Aorta (tissue), 5 donors: ENCODE measurements at regions not wholly inside any gene's neighbourhood (a gene's known extent, or its start where the extent isn't known, plus 50 kb on each side); places are given as distances from the start of the nearest gene placed in this dataset.

Experiments used
- ATAC-seq: fragments of 200-7000 bp; cut with Tn5 transposase; one replicate; pipeline ENCODE4 v1.9.1; 2022; ENCODE audit warnings: moderate library complexity; ENCODE audit not compliant: low FRiP score
- DNase-seq, 2 donors: peaks; one replicate each; pipeline ENCODE4 v3.0.0-alpha.2; 2020
- H3K27ac ChIP-seq, 2 donors: one replicate each; pipeline ENCODE4 v1.5.1; 2013; ENCODE audit warnings: low read length in 2 of 2, mild to moderate bottlenecking in 2 of 2, moderate library complexity in 2 of 2, control low read depth in 1 of 2, inconsistent platforms in 1 of 2, low read depth in 1 of 2
- H3K27me3 ChIP-seq, 2 donors: one replicate each; pipeline ENCODE4 v1.6.1; 2013; ENCODE audit warnings: control low read depth in 1 of 2, low read length in 1 of 2, mild to moderate bottlenecking in 1 of 2, moderate library complexity in 1 of 2; ENCODE audit not compliant: insufficient read depth in 2 of 2, control insufficient read depth in 1 of 2
- H3K36me3 ChIP-seq, 2 donors: one replicate each; pipeline ENCODE4 v1.6.1; 2013; ENCODE audit warnings: control low read depth in 1 of 2, low read length in 1 of 2, mild to moderate bottlenecking in 1 of 2; ENCODE audit not compliant: insufficient read depth in 2 of 2, control insufficient read depth in 1 of 2
- H3K4me1 ChIP-seq, 2 donors: one replicate each; pipeline ENCODE4 v1.6.1; 2013; ENCODE audit warnings: low read length in 2 of 2, control low read depth in 1 of 2, mild to moderate bottlenecking in 1 of 2, moderate library complexity in 1 of 2; ENCODE audit not compliant: insufficient read depth in 2 of 2, control insufficient read depth in 1 of 2
- H3K4me3 ChIP-seq, 2 donors: one replicate each; pipeline ENCODE4 v1.5.1; 2013; ENCODE audit warnings: low read length in 2 of 2, control low read depth in 1 of 2, mild to moderate bottlenecking in 1 of 2
- H3K9me3 ChIP-seq: one replicate; pipeline ENCODE4 v1.6.1; 2013; ENCODE audit warnings: mild to moderate bottlenecking, low read length; ENCODE audit not compliant: control insufficient read depth
- WGBS, 2 donors: extraction: QIAGEN DNeasy Blood & Tissue Kit; methylation state at CpG; one replicate each; pipeline ENCODE4 v1.1.7; 2013; 5-methylcytosine and 5-hydroxymethylcytosine counted together
- intact Hi-C, 2 donors: fragments of 100-400 bp; cut with DNase I; formaldehyde crosslinking; loops; one replicate each; pipeline versions ENCODE4 v1.14.2 to v1.15.0; 2022
- donor health status: healthy with polysubstance abuse.
- donor health status: Bipolar disorder and iron deficiency.
- donor health status: DM: no; HTN: no; CAD: no.
- donor health status: DM: no; HTN: no; CAD: no.
- donor health status: DM: yes; HTN: yes; CAD: no.

DNA sequence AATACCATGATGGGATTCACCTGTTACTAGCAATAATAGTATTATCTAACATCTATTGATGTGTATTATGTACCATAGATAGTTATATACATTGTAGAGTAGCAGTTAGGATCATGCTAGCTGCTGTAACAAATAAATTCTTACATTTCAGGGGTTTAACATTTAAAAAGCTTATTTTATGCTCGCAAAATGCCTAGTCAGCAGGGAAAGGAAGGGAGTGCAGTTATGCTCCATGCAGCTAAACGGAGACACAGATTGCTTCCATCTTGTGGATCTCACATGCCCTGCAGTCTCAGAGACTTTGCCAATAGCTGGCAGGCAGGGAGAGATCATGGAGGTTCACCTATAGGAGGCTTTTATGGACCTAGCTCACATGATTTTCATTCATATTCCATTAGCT lies 364.1 kb downstream of the TOX3 start:
- no peaks in the 10 kb centered on the region for H3K4me1 ChIP-seq
- intact Hi-C loops, result no loop called here
- H3K4me3 ChIP-seq, result no peak overlapping the region
- no peak overlapping the region for H3K27ac ChIP-seq
- H3K36me3 ChIP-seq, result no peaks in the 10 kb centered on the region
- WGBS, 2 donors, result 67 to 77% methylated on average over 2 of the region's 2 CpGs
- no peak for DNase-seq
- ATAC-seq, result no peak
- peaks cover 0 to 1% of the 10 kb centered on the region in 2 donors for H3K27me3 ChIP-seq
- H3K9me3 ChIP-seq, result no peaks in the 10 kb centered on the region

DNA sequence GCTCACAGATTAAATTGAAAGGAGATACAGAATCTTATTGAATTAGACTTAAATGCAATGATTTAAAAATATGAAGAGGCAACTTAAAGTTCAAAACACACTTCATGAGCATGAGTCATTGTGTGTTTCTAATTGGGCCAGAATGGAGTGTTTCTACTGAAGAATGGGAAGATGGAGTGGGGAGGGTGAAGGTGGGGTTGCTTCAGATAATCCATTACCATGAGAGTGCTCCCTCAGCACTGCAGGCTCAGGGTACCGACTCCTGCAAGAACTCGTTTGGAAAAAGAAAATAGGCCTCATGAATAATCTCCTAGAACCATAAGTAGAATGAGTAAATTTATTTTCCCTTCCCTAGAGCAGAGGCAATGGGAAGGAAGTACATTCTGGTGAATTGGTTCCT lies 372.8 kb downstream of the TOX3 start:
- Histone ChIP-seq H3K27me3 (no peaks in the 10 kb centered on the region), H3K9me3 (no peaks in the 10 kb centered on the region), H3K36me3 (no peaks in the 10 kb centered on the region), H3K27ac (no peak overlapping the region), H3K4me1 (no peaks in the 10 kb centered on the region), H3K4me3 (no peak overlapping the region)
- 71 to 82% methylated on average over 2 of the region's 2 CpGs for WGBS, 2 donors
- intact Hi-C loops, result no loop called here
- DNase-seq (no peak), ATAC-seq (no peak)

DNA sequence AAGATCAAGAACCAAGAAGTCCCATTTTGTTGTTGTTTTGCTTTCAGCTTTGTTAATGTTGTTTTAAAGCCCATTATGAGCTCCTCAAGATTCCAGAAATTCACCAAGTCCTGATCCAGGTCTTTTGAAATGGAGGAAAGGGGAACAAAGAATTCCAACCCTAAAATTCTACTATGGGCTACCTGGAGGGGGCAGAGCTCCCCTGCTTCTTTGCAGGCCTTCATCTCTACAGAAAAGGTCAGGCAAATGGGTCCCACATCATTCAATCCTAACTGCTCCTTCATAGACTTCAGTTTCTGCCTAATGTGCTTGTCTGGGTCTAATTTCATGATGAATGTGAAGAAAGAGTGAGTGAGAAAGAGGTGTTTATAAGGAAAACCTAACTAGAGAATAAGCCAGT lies 375.5 kb downstream of the TOX3 start:
- intact Hi-C loops, result no loop called here
- no peaks in the 10 kb centered on the region for H3K36me3 ChIP-seq
- no peaks in the 10 kb centered on the region for H3K4me1 ChIP-seq
- no peak for ATAC-seq
- H3K27me3 ChIP-seq, result no peaks in the 10 kb centered on the region
- H3K27ac ChIP-seq, result no peak overlapping the region
- DNase-seq, result no peak
- H3K9me3 ChIP-seq, result no peaks in the 10 kb centered on the region
- no peak overlapping the region for H3K4me3 ChIP-seq

DNA sequence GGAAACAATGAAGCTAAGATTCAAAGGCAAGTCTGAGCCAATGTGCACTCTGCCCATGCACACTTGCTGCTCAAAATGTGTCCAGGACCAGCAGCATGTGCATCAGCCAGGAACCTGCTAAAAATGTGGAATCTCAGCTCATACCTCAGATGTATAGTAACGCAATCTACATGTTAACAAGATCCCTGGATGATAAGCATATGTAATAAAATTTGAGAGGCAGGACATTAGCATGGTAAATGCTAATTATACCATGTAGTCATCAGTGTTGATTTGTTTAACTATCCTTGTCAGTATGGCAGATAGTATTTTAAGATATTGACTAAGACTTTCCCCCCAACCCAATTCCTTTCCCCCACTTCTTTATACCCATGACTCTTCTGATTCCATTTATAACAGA lies 379.6 kb downstream of the TOX3 start:
- DNase-seq (no peak), ATAC-seq (no peak)
- H3K9me3 ChIP-seq, result peaks cover 1% of the 10 kb centered on the region
- 28 to 45% methylated on average over 1 of the region's 1 CpG for WGBS, 2 donors
- H3K27me3 ChIP-seq, result no peaks in the 10 kb centered on the region
- no peaks in the 10 kb centered on the region for H3K36me3 ChIP-seq
- H3K27ac ChIP-seq, result no peak overlapping the region
- no peaks in the 10 kb centered on the region for H3K4me1 ChIP-seq
- intact Hi-C loops, result no loop called here
- no peak overlapping the region for H3K4me3 ChIP-seq

DNA sequence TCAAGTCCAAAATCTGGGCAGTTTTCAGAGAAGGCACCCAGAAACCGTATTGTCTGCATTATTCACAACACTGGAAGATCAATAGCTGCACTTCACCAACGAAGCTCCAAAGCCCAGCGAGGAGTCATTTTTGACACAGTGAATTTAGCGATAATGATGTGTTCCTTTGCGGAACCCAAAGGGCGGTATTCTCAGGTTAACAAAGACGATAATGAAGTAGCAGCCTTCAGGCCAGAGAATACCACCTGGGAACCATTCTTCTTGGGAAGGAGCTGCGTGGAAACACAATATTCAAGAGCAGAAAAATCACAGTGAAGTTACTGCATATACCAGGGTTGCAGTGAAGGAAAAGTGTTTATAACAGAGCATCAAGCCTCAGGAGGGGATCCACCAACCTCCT lies 381.0 kb downstream of the TOX3 start:
- no peaks in the 10 kb centered on the region for H3K36me3 ChIP-seq
- H3K4me1 ChIP-seq, result no peaks in the 10 kb centered on the region
- WGBS, 2 donors, result 65 to 71% methylated on average over 8 of the region's 8 CpGs
- H3K4me3 ChIP-seq, result no peak overlapping the region
- intact Hi-C loops, result no loop called here
- H3K27ac ChIP-seq, result no peak overlapping the region
- H3K27me3 ChIP-seq, result no peaks in the 10 kb centered on the region
- H3K9me3 ChIP-seq, result peaks cover 1% of the 10 kb centered on the region
- no peak for ATAC-seq
- DNase-seq, result no peak

DNA sequence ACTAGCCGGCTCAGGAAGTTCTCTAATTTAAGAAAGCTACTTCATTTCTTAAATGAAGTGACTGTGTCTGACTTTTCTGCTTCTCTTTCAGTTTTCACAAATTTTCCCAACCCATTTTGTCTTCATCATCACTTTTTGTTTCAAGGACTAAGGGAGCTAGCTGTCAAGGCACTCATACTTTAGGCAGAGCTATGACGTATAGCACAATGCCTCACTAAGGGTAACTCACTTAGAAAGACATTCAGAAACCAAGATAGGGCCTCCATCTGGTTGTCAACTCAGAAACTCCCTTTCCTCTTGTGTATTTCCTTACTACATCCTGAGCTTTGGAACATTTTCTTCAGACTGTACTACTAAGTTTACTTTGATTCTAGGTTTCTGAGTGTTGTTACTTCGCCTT lies 397.9 kb downstream of the TOX3 start:
- ATAC-seq, result no peak

DNA sequence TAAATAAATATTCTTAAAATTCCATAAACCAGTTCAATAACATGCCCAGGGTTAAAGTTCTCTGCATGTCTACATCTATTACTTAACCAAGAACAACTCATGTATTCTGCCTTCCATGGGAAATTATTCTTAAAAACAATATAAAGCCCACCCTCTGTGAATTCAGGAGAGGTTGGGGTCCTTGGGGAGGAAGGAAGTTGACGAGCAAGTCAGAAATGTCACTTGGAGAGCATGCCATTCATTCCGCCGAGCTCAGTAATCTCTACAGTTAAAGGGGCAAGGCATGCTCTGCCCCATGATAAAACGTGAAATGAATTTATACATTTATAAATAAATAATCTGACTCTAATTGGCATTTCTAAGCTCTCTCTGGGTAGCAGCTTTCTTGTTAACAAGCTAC lies 405.1 kb downstream of the TOX3 start:
- ATAC-seq (no peak), DNase-seq (no peak)
- Histone ChIP-seq H3K27me3 (peaks cover 0 to 2% of the 10 kb centered on the region in 2 donors), H3K9me3 (no peaks in the 10 kb centered on the region), H3K4me3 (no peak overlapping the region), H3K27ac (no peak overlapping the region), H3K4me1 (no peaks in the 10 kb centered on the region), H3K36me3 (no peaks in the 10 kb centered on the region)
- 1 to 6% methylated on average over 4 of the region's 4 CpGs for WGBS, 2 donors
- intact Hi-C loops, result no loop called here

More for the DNA sequence above, 397.9 kb downstream of the TOX3 start:
- no peak overlapping the region for H3K27ac ChIP-seq
- H3K9me3 ChIP-seq, result no peaks in the 10 kb centered on the region
- H3K36me3 ChIP-seq, result no peaks in the 10 kb centered on the region
- no peak overlapping the region for H3K4me3 ChIP-seq
- no peaks in the 10 kb centered on the region for H3K27me3 ChIP-seq
- 43 to 53% methylated on average over 3 of the region's 3 CpGs for whole genome bisulfite sequencing, 2 donors
- H3K4me1 ChIP-seq, result no peaks in the 10 kb centered on the region
- no peak for DNase-seq
- intact Hi-C loops, result no loop called here

DNA sequence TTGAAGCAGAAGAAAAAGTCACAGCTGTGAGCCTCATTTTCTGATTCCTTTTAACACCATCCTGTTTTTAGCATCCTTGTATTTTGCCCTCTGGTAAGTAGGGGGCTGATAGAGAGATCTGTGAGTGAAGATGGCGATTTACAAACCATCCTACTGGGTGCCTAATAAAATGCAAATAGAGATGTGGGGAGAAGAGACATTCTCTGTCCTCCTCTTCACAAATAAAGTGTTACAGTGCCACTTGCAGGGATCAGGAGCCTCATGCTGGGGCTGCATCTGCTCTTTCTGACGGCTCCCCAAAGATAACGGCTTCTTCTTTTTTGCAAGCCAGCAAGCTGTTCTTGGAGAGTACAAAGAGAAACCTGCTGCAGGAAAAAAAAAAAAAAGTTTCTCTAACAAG lies 418.6 kb downstream of the TOX3 start:
- H3K4me3 ChIP-seq, result no peak overlapping the region
- intact Hi-C loops, result no loop called here
- no peak for DNase-seq
- H3K4me1 ChIP-seq, result peaks cover 0 to 1% of the 10 kb centered on the region in 2 donors
- H3K36me3 ChIP-seq, result no peaks in the 10 kb centered on the region
- no peak for ATAC-seq
- no peaks in the 10 kb centered on the region for H3K9me3 ChIP-seq
- H3K27me3 ChIP-seq, result no peaks in the 10 kb centered on the region
- WGBS, 2 donors, result 25 to 41% methylated on average over 3 of the region's 3 CpGs
- H3K27ac ChIP-seq, result no peak overlapping the region

DNA sequence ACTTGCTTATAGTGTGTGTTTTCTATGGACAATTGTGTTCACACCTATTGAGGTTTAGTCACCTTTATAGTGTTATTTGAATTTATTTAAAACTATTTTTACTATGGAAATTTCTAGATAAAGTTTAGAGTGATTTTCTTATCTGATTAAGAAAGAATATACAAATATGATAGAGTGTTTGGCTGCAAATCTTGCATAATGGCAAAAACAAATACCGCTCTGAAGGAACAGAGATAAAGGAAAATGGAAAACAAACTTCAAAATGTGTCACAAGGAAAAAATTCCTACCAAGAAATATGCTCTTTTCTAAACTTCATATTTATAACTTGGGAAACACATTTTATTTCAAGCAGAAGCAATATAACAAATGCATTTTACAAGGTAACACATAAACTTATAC lies 423.1 kb downstream of the TOX3 start:
- WGBS, 2 donors, result 34 to 37% methylated on average over 1 of the region's 1 CpG
- Histone ChIP-seq H3K9me3 (peaks cover under 1% of the 10 kb centered on the region), H3K27ac (no peak overlapping the region), H3K4me3 (no peak overlapping the region), H3K27me3 (no peaks in the 10 kb centered on the region), H3K4me1 (peaks cover 0 to 2% of the 10 kb centered on the region in 2 donors), H3K36me3 (no peaks in the 10 kb centered on the region)
- DNase-seq (no peak), ATAC-seq (no peak)
- intact Hi-C loops, result no loop called here
